Endothelial cell of umbilical vein (primary cell): ENCODE measurements at regions not wholly inside any gene's neighbourhood (a gene's known extent, or its start where the extent isn't known, plus 50 kb on each side); places are given as distances from the start of the nearest gene placed in this dataset.

ENCODE experiments used
- CTCF ChIP-seq, 2 donors: IDR thresholded peaks; 1 replicate in 1 of 2; 2 replicates in 1 of 2; pipeline ENCODE4 v1.5.1; 2011; ENCODE audit warnings: low read length in 2 of 2, mild to moderate bottlenecking in 2 of 2, moderate library complexity in 2 of 2, control low read depth in 1 of 2, inconsistent platforms in 1 of 2, low read depth in 1 of 2; ENCODE audit not compliant: insufficient read depth in 1 of 2; ENCODE audit errors: extremely low read depth in 1 of 2
- EZH2 ChIP-seq: IDR thresholded peaks from 2 replicates; pipeline ENCODE4 v1.6.1; 2012; ENCODE audit warnings: borderline replicate concordance, low read depth, mild to moderate bottlenecking, moderate library complexity, low read length, inconsistent platforms; ENCODE audit not compliant: severe bottlenecking
- MAX ChIP-seq: IDR thresholded peaks from 2 replicates; pipeline ENCODE4 v1.6.1; 2011; ENCODE audit not compliant: insufficient read depth, insufficient read length
- POLR2A ChIP-seq: IDR thresholded peaks from 2 replicates; pipeline ENCODE4 v1.6.1; 2012; ENCODE audit warnings: low read depth, mild to moderate bottlenecking, control low read depth, low read length

- TF ChIP-seq CTCF (IDR thresholded peaks at IDR 0.05; ENCODE audit: extremely low read depth in 1 of 2, insufficient read depth in 1 of 2, low read depth in 1 of 2, low read length in 2 of 2) = no peak
- no peak for TF ChIP-seq MAX
- no peak for TF ChIP-seq POLR2A
- TF ChIP-seq EZH2 = no peak
These were observed 282.8 kb upstream of the NECTIN3 start for GRCh38 chr3:110788794-110789193.
